ENCODE measurements at regions not wholly inside any gene's neighbourhood (a gene's known extent, or its start where the extent isn't known, plus 50 kb on each side); places are given as distances from the start of the nearest gene placed in this dataset.

DNA sequence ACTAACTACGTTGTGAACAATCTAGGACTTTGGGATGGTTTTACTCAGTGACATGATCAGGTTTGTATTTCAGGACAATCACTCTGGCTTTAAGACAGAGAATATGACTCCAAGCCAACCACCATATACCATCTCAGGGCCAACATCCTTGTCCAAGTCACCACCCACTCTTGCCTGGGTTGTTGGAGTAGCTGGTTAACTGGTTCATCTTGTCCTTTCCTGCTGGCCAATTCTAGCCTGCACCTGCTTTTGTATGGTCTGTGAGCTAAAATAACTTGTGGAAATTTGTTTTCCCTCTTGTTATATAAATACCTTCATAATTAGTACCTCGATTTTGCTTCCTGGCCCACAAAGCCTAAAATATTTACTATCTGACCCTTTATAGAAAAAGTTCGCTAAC, 306.8 kb upstream of the STT3B start:
- TF ChIP-seq CTCF (IDR thresholded peaks at IDR 0.05) (no peak), POLR2AphosphoS5 (IDR thresholded peaks at IDR 0.05) (peak; percentile 56)
- Histone ChIP-seq H3K4me1 (replicated peaks) (peaks cover 10% of the 10 kb centered on the region), H3K9me3 (no peaks in the 10 kb centered on the region), H3K4me3 (no peak overlapping the region), H3K27me3 (replicated peaks; ENCODE audit: insufficient read depth) (no peaks in the 10 kb centered on the region), H3K36me3 (no peaks in the 10 kb centered on the region), H3K27ac (no peak overlapping the region)
- intact Hi-C loops (cut with DNase I): no loop called here
- WGBS: 58% methylated on average over 3 of the region's 3 CpGs
- DNase-seq (ENCODE audit: low spot score): peak; percentile 41

DNA sequence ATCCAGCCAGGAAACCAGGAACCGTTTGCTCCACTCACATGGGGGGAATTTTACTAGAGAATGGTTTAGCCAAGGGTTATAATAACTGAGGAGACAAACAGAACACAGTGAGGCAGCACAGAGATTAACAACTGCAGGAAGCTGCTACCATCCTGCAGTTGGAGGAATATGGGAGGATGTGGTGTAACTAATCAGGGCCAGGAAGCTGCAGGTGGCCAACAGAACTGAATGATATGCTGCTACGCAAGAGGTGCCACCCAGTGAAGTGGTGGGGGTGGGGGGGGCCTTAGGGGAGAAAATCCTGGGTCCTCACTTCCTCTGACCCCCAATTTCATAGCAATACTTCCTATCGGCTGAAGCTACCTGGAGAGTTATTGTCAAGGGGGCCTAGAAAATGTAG, 306.4 kb upstream of the STT3B start:
- H3K27me3 ChIP-seq (replicated peaks; ENCODE audit: insufficient read depth): no peaks in the 10 kb centered on the region
- intact Hi-C loops (cut with DNase I): no loop called here
- peaks cover 10% of the 10 kb centered on the region for H3K4me1 ChIP-seq (replicated peaks)
- no peak for TF ChIP-seq CTCF (IDR thresholded peaks at IDR 0.05)
- TF ChIP-seq POLR2AphosphoS5 (IDR thresholded peaks at IDR 0.05): no peak
- TF ChIP-seq POLR2A (IDR thresholded peaks at IDR 0.05): no peak
- WGBS: 65% methylated on average over 3 of the region's 3 CpGs
- no peaks in the 10 kb centered on the region for H3K36me3 ChIP-seq
- no peak overlapping the region for H3K27ac ChIP-seq
- DNase-seq (ENCODE audit: low spot score): no peak
- no peaks in the 10 kb centered on the region for H3K9me3 ChIP-seq
- no peak overlapping the region for H3K4me3 ChIP-seq

GRCh38 chr3:31227131-31227562, 305.6 kb upstream of the STT3B start:
- Histone ChIP-seq H3K4me1 (replicated peaks) (peaks cover 10% of the 10 kb centered on the region), H3K27me3 (replicated peaks; ENCODE audit: insufficient read depth) (no peaks in the 10 kb centered on the region), H3K9me3 (no peaks in the 10 kb centered on the region), H3K4me3 (no peak overlapping the region), H3K27ac (no peak overlapping the region), H3K36me3 (no peaks in the 10 kb centered on the region)
- intact Hi-C loops (cut with DNase I): no loop called here
- peak; percentile 90 for TF ChIP-seq POLR2AphosphoS5 (IDR thresholded peaks at IDR 0.05)
- no peak for TF ChIP-seq CTCF (IDR thresholded peaks at IDR 0.05)
- DNase-seq (ENCODE audit: low spot score): peak; percentile 34
- WGBS: 16% methylated on average over 3 of the region's 3 CpGs

- TF ChIP-seq CTCF (IDR thresholded peaks at IDR 0.05) (no peak), POLR2AphosphoS5 (IDR thresholded peaks at IDR 0.05) (no peak), POLR2A (IDR thresholded peaks at IDR 0.05) (no peak)
- WGBS: 44% methylated on average over 3 of the region's 3 CpGs
- peaks cover 10% of the 10 kb centered on the region for H3K4me1 ChIP-seq (replicated peaks)
Observed at GRCh38 chr3:31230425-31231223, 302.1 kb upstream of the STT3B start.

More at GRCh38 chr3:31230425-31231223, 302.1 kb upstream of the STT3B start:
- DNase-seq (ENCODE audit: low spot score): no peak
- intact Hi-C loops (cut with DNase I): no loop called here
- Histone ChIP-seq H3K4me3 (no peak overlapping the region), H3K27me3 (replicated peaks; ENCODE audit: insufficient read depth) (no peaks in the 10 kb centered on the region), H3K36me3 (no peaks in the 10 kb centered on the region), H3K9me3 (no peaks in the 10 kb centered on the region), H3K27ac (no peak overlapping the region)

All from prostate gland (tissue), 2 donors.